OCI-LY7 (cell line): ENCODE measurements at regions not wholly inside any gene's neighbourhood (a gene's known extent, or its start where the extent isn't known, plus 50 kb on each side); places are given as distances from the start of the nearest gene placed in this dataset.

Experiments
- BruUV-seq: library from RNA; stranded (reverse); fragments of 400-500 nt; replicated peaks from 2 replicates; lab custom pipeline; 2021; lab: Mats Ljungman, UMichigan
- CTCF ChIA-PET: fragments of 300-600 bp; sonication (Branson Sonifier 250); formaldehyde crosslinking; loops from one replicate; lab custom pipeline; 2022; ENCODE audit warnings: antibody characterized with exemption; ENCODE audit not compliant: unreplicated experiment; lab: Charles Lee
- POLR2A ChIA-PET: fragments of 300-600 bp; sonication (Branson Sonifier 250); formaldehyde crosslinking; loops from one replicate; lab custom pipeline; 2022; ENCODE audit warnings: antibody characterized with exemption; lab: Charles Lee
- DNase-seq: peaks from one replicate; pipeline ENCODE4 v3.0.0-alpha.2; 2015; ENCODE audit warnings: low spot score
- H2AFZ ChIP-seq: fragments of 200-600 bp; sonication (generic), shearing (Covaris generic); 2 replicates; pipeline ENCODE4 v1.6.1; 2014; ENCODE audit warnings: mild to moderate bottlenecking, antibody characterized with exemption, low read length, moderate library complexity
- H3K27ac ChIP-seq: fragments of 200-600 bp; sonication (generic); 2 replicates; pipeline ENCODE4 v1.5.1; 2014; ENCODE audit warnings: mixed run types, low read depth, mild to moderate bottlenecking, moderate library complexity, low read length, inconsistent platforms; ENCODE audit not compliant: poor library complexity, severe bottlenecking
- H3K36me3 ChIP-seq: fragments of 200-600 bp; sonication (generic); 2 replicates; pipeline ENCODE4 v1.6.1; 2014; ENCODE audit warnings: mild to moderate bottlenecking, antibody characterized with exemption, low read length, moderate library complexity, mixed read lengths; ENCODE audit not compliant: insufficient read depth
- H3K4me1 ChIP-seq: fragments of 200-600 bp; sonication (generic); 2 replicates; pipeline ENCODE4 v1.5.1; 2014; ENCODE audit warnings: mild to moderate bottlenecking, low read length; ENCODE audit not compliant: insufficient read depth, poor library complexity, severe bottlenecking
- H3K4me2 ChIP-seq: fragments of 200-600 bp; sonication (generic); 2 replicates; pipeline ENCODE4 v1.6.1; 2014; ENCODE audit warnings: mild to moderate bottlenecking, low read length
- H3K4me3 ChIP-seq: fragments of 200-600 bp; sonication (generic); 2 replicates; pipeline ENCODE4 v1.5.1; 2014; ENCODE audit warnings: mild to moderate bottlenecking, low read depth, low read length; ENCODE audit not compliant: poor library complexity, severe bottlenecking
- H3K79me2 ChIP-seq: fragments of 200-600 bp; sonication (generic); 2 replicates; pipeline ENCODE4 v1.6.1; 2016; ENCODE audit warnings: low read depth, mild to moderate bottlenecking, low read length, moderate library complexity, mixed read lengths; ENCODE audit not compliant: insufficient read depth
- H3K9me2 ChIP-seq: fragments of 200-600 bp; sonication (generic); 2 replicates; pipeline ENCODE4 v1.6.1; 2016; ENCODE audit warnings: mild to moderate bottlenecking, low read length, mixed read lengths; ENCODE audit not compliant: insufficient read depth
- H3K9me3 ChIP-seq: fragments of 200-600 bp; sonication (generic); 2 replicates; pipeline ENCODE4 v1.6.1; 2014; ENCODE audit warnings: mild to moderate bottlenecking, mixed run types, low read length, mixed read lengths
- H4K20me1 ChIP-seq: fragments of 200-600 bp; sonication (generic); 2 replicates; pipeline ENCODE4 v1.6.1; 2014; ENCODE audit warnings: mild to moderate bottlenecking, antibody characterized with exemption, low read length, moderate library complexity, mixed read lengths; ENCODE audit not compliant: insufficient read depth
- EZH2phosphoT487 ChIP-seq: fragments of 200-600 bp; sonication (generic); IDR thresholded peaks from 2 replicates; pipeline ENCODE4 v1.6.1; 2018; ENCODE audit warnings: low read depth, borderline replicate concordance, mild to moderate bottlenecking, mixed run types, antibody characterized with exemption, low read length, moderate library complexity, mixed read lengths
- intact Hi-C: fragments of 100-400 bp; cut with micrococcal nuclease; formaldehyde crosslinking; loops from one replicate; pipeline ENCODE4 v1.10.0; 2022; ENCODE audit not compliant: unreplicated experiment
- TF ChIP-seq, protein P1 (sequence below): fragments of 200-600 bp; sonication (generic); conservative IDR thresholded peaks from 2 replicates; pipeline ENCODE4 v1.5.1; 2014; ENCODE audit warnings: mild to moderate bottlenecking, antibody characterized with exemption, low read length, moderate library complexity, mixed read lengths

DNA sequence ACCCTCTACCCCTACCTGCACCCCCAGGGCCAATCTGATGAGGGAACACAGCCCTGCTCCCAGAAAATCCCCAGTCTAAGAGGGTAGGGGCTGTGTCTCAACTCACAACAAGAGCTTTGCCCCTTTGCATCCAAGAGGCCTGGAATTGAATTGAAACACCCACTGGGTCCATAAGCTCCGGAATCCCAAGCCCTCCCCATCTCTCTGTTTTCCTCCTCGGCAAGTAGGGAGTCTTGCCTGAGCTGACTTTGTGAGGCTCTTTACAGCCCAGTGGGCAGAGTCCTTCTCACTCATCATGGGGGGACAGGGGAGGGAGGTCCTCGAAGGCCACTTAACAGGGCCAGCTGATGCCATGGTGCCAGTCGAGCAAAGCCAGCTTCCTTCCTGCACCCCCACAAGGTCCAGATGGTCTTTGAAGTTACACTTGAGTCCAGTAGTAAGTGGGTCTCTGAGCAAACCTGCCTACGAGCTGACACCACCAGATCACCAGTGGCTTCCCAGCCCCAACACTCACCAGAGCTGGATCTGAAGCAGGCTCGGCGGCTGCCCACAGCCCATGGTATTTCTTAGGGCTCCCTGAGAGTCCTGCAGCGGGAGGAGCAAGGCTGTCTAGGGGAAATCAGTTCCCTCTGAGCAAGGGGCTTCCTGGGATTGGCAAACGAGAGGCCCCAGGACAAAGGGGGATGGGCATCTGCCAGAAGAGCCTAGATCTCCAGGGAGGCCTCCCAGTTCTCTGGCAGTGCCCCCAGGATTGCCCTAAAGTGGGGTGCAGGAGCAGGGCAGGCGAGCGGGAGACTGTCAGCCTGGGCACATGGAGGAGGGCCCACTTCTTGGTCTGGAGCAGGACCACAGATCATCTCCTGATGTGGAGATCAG, 144.5 kb downstream of the VEGFA start:
- BruUV-seq = no TSS peak
- H3K4me2 ChIP-seq = no peak overlapping the region
- no peak overlapping the region for H2AFZ ChIP-seq
- intact Hi-C loops = no loop called here
- H3K4me1 ChIP-seq = no peaks in the 10 kb centered on the region
- POLR2A ChIA-PET = no interaction called here
- TF ChIP-seq, protein P1, sequence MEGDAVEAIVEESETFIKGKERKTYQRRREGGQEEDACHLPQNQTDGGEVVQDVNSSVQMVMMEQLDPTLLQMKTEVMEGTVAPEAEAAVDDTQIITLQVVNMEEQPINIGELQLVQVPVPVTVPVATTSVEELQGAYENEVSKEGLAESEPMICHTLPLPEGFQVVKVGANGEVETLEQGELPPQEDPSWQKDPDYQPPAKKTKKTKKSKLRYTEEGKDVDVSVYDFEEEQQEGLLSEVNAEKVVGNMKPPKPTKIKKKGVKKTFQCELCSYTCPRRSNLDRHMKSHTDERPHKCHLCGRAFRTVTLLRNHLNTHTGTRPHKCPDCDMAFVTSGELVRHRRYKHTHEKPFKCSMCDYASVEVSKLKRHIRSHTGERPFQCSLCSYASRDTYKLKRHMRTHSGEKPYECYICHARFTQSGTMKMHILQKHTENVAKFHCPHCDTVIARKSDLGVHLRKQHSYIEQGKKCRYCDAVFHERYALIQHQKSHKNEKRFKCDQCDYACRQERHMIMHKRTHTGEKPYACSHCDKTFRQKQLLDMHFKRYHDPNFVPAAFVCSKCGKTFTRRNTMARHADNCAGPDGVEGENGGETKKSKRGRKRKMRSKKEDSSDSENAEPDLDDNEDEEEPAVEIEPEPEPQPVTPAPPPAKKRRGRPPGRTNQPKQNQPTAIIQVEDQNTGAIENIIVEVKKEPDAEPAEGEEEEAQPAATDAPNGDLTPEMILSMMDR = no peak
- TF ChIP-seq EZH2phosphoT487 = no peak
- no peak overlapping the region for H3K27ac ChIP-seq
- DNase-seq = no peak
- no peak overlapping the region for H3K4me3 ChIP-seq
- H3K9me3 ChIP-seq = no peaks in the 10 kb centered on the region
- H3K9me2 ChIP-seq = no peaks in the 10 kb centered on the region
- no peaks in the 10 kb centered on the region for H3K79me2 ChIP-seq
- H4K20me1 ChIP-seq = no peaks in the 10 kb centered on the region
- H3K36me3 ChIP-seq = no peaks in the 10 kb centered on the region
- CTCF ChIA-PET = no interaction called here

DNA sequence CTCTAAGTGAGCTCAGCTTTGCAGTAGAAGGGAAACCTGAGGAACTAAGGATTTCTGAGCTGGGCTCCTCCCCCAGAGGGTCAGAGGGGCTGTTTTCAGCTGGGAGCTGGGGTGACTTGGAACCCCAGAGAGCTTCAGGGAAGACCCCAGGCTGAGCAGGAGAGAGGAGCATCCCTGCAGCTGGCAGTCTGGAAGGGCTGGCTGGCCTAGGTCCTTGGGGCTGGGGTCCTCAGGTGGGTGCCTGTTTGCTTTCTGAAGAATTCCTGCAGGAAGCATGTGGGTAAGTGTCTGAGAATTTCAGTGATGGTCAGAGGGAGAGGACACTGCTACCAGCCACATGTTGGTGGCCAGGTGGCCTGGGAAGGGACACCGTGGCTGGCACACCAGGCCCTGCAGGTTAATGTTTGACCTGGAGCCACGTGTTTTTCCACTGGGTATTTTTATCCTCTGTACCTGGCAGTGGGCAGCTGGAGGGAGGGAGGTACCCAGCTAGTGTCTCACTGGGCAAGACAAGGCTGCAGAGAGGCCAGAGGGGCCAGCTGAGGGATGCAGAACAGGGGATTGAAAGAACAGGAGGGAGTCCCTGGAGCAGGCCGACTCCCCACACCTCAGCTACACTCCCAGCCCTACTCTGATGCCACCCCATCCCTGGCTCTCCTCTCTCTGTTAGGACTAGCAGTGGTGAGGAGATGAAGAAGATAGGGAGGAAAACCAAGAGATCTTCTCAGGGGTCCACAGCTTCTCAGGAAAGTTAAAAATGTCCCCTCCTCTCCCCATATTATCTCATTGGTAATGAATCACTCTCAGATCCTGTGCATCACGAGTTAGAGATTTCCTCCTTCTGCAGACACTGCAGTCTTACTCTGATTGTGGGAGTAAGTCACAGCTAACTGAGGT, 143.6 kb downstream of the VEGFA start:
- TF ChIP-seq EZH2phosphoT487 = no peak
- TF ChIP-seq, protein P1 = no peak
- Histone ChIP-seq H2AFZ (no peak overlapping the region), H4K20me1 (no peaks in the 10 kb centered on the region), H3K4me1 (no peaks in the 10 kb centered on the region), H3K9me3 (no peaks in the 10 kb centered on the region), H3K4me2 (no peak overlapping the region), H3K27ac (no peak overlapping the region), H3K36me3 (no peaks in the 10 kb centered on the region), H3K79me2 (no peaks in the 10 kb centered on the region), H3K4me3 (no peak overlapping the region), H3K9me2 (no peaks in the 10 kb centered on the region)
- no TSS peak for BruUV-seq
- intact Hi-C loops = no loop called here
- ChIA-PET CTCF (interaction anchor here (0.9 kb wide), 1 partner anchor 40 kb away, joined by 4 read pairs; no protein-coding TSS in a partner anchor), POLR2A (interaction anchor here (1.2 kb wide), 1 partner anchor 9 kb away, joined by 3 read pairs; no protein-coding TSS in a partner anchor)
- no peak for DNase-seq
